GM19328 (cell line): ENCODE measurements at regions not wholly inside any gene's neighbourhood (a gene's known extent, or its start where the extent isn't known, plus 50 kb on each side); places are given as distances from the start of the nearest gene placed in this dataset.

Source experiments
- ATAC-seq: cut with Tn5 transposase; IDR thresholded peaks from one replicate; pipeline ENCODE4 v1.9.1; 2021; ENCODE audit warnings: mild to moderate bottlenecking, moderate library complexity; ENCODE audit not compliant: unreplicated experiment

GRCh38 chr13:54150851-54151250 is 1122.2 kb downstream of the OLFM4 start:
- no peak for ATAC-seq

GRCh38 chr13:54162069-54162468 is 1133.5 kb downstream of the OLFM4 start:
- ATAC-seq = no peak

- ATAC-seq = no peak
These were observed 1137.1 kb downstream of the OLFM4 start for GRCh38 chr13:54165581-54166215.

- no peak for ATAC-seq
These were observed 1145.4 kb downstream of the OLFM4 start for GRCh38 chr13:54173996-54174395.

GRCh38 chr13:54175466-54175865 is 1146.9 kb downstream of the OLFM4 start:
- ATAC-seq = no peak

- no peak for ATAC-seq
These were observed 1148.9 kb downstream of the OLFM4 start for GRCh38 chr13:54177466-54177865.

- no peak for ATAC-seq
These were observed 1154.6 kb downstream of the OLFM4 start for GRCh38 chr13:54183166-54183565.

GRCh38 chr13:54183728-54184127 is 1155.1 kb downstream of the OLFM4 start:
- no peak for ATAC-seq

- no peak for ATAC-seq
These were observed 1156.0 kb downstream of the OLFM4 start for GRCh38 chr13:54184576-54184975.

GRCh38 chr13:54185101-54185500 is 1156.5 kb downstream of the OLFM4 start:
- ATAC-seq = no peak

GRCh38 chr13:54185785-54186184 is 1157.2 kb downstream of the OLFM4 start:
- ATAC-seq = no peak

- no peak for ATAC-seq
These were observed 1158.8 kb downstream of the OLFM4 start for GRCh38 chr13:54187461-54187860.

- ATAC-seq = no peak
These were observed 1165.8 kb downstream of the OLFM4 start for GRCh38 chr13:54194233-54195024.

- no peak for ATAC-seq
These were observed 1168.1 kb downstream of the OLFM4 start for GRCh38 chr13:54196684-54197083.

GRCh38 chr13:54198911-54199310 is 1170.3 kb downstream of the OLFM4 start:
- ATAC-seq = no peak

- no peak for ATAC-seq
These were observed 1178.0 kb downstream of the OLFM4 start for GRCh38 chr13:54206626-54207025.

- ATAC-seq = no peak
These were observed 1181.9 kb downstream of the OLFM4 start for GRCh38 chr13:54210397-54211049.

- ATAC-seq = no peak
These were observed 1187.6 kb downstream of the OLFM4 start for GRCh38 chr13:54216221-54216620.

GRCh38 chr13:54226876-54227275 is 1198.3 kb downstream of the OLFM4 start:
- ATAC-seq = no peak

GRCh38 chr13:54232700-54233099 is 1204.1 kb downstream of the OLFM4 start:
- no peak for ATAC-seq

- no peak for ATAC-seq
These were observed 1206.0 kb downstream of the OLFM4 start for GRCh38 chr13:54234607-54235006.

GRCh38 chr13:54241719-54242118 is 1213.1 kb downstream of the OLFM4 start:
- ATAC-seq = no peak
